ENCODE measurements at regions not wholly inside any gene's neighbourhood (a gene's known extent, or its start where the extent isn't known, plus 50 kb on each side); places are given as distances from the start of the nearest gene placed in this dataset.
A peak's percentile ranks its signal among the peaks of the same experiment; 100 is the strongest.
"Not testable (repeated sequence)": the region's sequence is repeated elsewhere in the genome, so short reads cannot be mapped to it uniquely, and the experiment has no call there.

DNA sequence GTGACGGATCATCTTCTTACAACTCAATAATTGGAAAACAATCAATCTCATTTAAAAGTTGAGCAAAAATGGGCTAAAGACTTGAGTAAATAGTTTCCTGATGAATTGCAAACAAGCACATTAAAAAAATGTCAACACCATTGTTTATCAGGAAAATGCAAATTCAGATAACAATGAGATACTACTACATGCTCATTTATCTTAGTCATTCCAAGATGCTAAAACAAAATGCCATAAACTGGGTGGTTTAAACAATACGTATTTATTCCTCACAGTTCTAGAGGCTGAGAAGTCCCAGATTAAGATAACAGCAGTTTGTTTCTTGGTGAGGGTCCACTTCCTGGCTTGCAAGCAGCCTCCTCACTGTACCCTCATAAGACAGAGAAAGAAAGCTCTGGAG is 359.6 kb downstream of the NR4A2 start:
- Histone ChIP-seq H3K9me3 (replicated peaks; ENCODE audit: control insufficient read depth, insufficient read depth, low read depth, low read length) (no peaks in the 10 kb centered on the region), H3K4me3 (no peak overlapping the region), H4K20me1 (replicated peaks; ENCODE audit: control insufficient read depth, insufficient read depth, low read length) (no peaks in the 10 kb centered on the region), H3K27ac (ENCODE audit: extremely low read depth, low read depth, low read length) (no peak overlapping the region), H3K4me2 (ENCODE audit: insufficient read depth, low read length) (no peak overlapping the region), H3K9me1 (ENCODE audit: control insufficient read depth, insufficient read depth, low read length) (no peaks in the 10 kb centered on the region), H3K27me3 (ENCODE audit: control insufficient read depth in 2 of 2, insufficient read depth in 2 of 2, low read length in 2 of 2) (no peaks in the 10 kb centered on the region), H3K79me2 (ENCODE audit: control insufficient read depth, insufficient read depth, low read length) (no peaks in the 10 kb centered on the region), H3K4me1 (replicated peaks in 1 of 2; ENCODE audit: control insufficient read depth in 2 of 2, insufficient read depth in 2 of 2, low read length in 2 of 2) (no peaks in the 10 kb centered on the region), H3K36me3 (ENCODE audit: control insufficient read depth, insufficient read depth, low read length) (no peaks in the 10 kb centered on the region), H2AFZ (ENCODE audit: low read depth, low read length) (no peak overlapping the region), H3K9ac (ENCODE audit: insufficient read depth in 1 of 2, low read depth in 2 of 2, low read length in 2 of 2) (no peak overlapping the region)
- DNase-seq (ENCODE audit: extremely low read depth in 1 of 4, low spot score in 3 of 4) (no peak), FAIRE-seq (no peak), ATAC-seq (no peak)
- in situ Hi-C loops (cut with MboI) (no loop called here), intact Hi-C loops (cut with micrococcal nuclease) (no loop called here)
- WGBS (ENCODE audit: insufficient coverage, low coverage, missing lambda C conversion rate), result 9% methylated on average over 2 of the region's 2 CpGs
- TF ChIP-seq CREBBP (IDR thresholded peaks at IDR 0.05; ENCODE audit: low read depth, low read length), result no peak
- no peak for TF ChIP-seq NFATC3 (IDR thresholded peaks at IDR 0.05)
- TF ChIP-seq TEAD1 (CRISPR knock-in tag; IDR thresholded peaks at IDR 0.05), result no peak
- CTCF ChIA-PET (ENCODE audit: low intra/inter-chr PET ratio), result no interaction called here
- POLR2A ChIA-PET, result no interaction called here
- BruUV-seq (replicated peaks), result no TSS peak

DNA sequence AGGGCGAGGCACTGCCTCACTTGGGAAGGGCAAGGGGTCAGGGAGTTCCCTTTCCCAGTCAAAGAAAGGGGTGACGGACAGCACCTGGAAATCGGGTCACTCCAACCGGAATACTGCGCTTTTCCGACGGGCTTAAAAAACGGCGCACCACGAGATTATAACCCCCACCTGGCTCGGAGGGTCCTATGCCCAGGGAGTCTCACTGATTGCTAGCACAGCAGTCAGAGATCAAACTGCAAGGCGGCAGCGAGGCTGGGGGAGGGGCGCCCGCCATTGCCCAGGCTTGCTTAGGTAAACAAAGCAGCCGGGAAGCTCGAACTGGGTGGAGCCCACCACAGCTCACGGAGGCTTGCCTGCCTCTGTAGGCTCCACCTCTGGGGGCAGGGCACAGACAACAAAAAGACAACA is 366.5 kb downstream of the NR4A2 start:
- ATAC-seq; H3K36me3 ChIP-seq (ENCODE audit: control insufficient read depth, insufficient read depth, low read length); H3K27ac ChIP-seq (ENCODE audit: extremely low read depth, low read depth, low read length); DNase-seq (ENCODE audit: extremely low read depth in 1 of 4, low spot score in 3 of 4); H4K20me1 ChIP-seq (replicated peaks; ENCODE audit: control insufficient read depth, insufficient read depth, low read length); H3K79me2 ChIP-seq (ENCODE audit: control insufficient read depth, insufficient read depth, low read length); H3K4me1 ChIP-seq (replicated peaks in 1 of 2; ENCODE audit: control insufficient read depth in 2 of 2, insufficient read depth in 2 of 2, low read length in 2 of 2); BruUV-seq (replicated peaks); POLR2A ChIA-PET; H3K9me1 ChIP-seq (ENCODE audit: control insufficient read depth, insufficient read depth, low read length); H3K27me3 ChIP-seq (ENCODE audit: control insufficient read depth in 2 of 2, insufficient read depth in 2 of 2, low read length in 2 of 2); H3K9me3 ChIP-seq (replicated peaks; ENCODE audit: control insufficient read depth, insufficient read depth, low read depth, low read length); in situ Hi-C loops (cut with MboI); FAIRE-seq; CTCF ChIA-PET (ENCODE audit: low intra/inter-chr PET ratio); TF ChIP-seq NR2C1 (IDR thresholded peaks at IDR 0.05): not testable (repeated sequence)
- TF ChIP-seq NR2C1 (tag; IDR thresholded peaks at IDR 0.05) (0 out of 2 replicates have a peak, but pooled peaks have one; percentile 3), YY1 (IDR thresholded peaks at IDR 0.05; ENCODE audit: borderline replicate concordance in 1 of 3, control insufficient read depth in 1 of 3, extremely low read depth in 1 of 3, insufficient read depth in 3 of 3, insufficient read length in 1 of 3, insufficient replicate concordance in 2 of 3, low read depth in 1 of 3, low read length in 2 of 3) (peak in 1 of 3 experiments; percentile 13), TAF7 (tag; IDR thresholded peaks at IDR 0.05) (peak; percentile 68), FOXA3 (CRISPR knock-in tag; conservative IDR thresholded peaks at IDR 0.05 in 1 of 2, IDR thresholded peaks at IDR 0.05 in 1 of 2) (peak in 1 of 2 experiments; percentile 55; a peak in 1 of 4 replicates)
- intact Hi-C loops (cut with micrococcal nuclease), result loop anchor here (10.0 kb wide), 1 partner anchor 1479 kb away; the partner anchor contains the start of gene CYTIP
- Histone ChIP-seq H3K4me2 (ENCODE audit: insufficient read depth, low read length) (peak overlapping the region; percentile 9; the same call in 1 of the 2 replicates), H3K9ac (ENCODE audit: insufficient read depth in 1 of 2, low read depth in 2 of 2, low read length in 2 of 2) (peak overlapping the region in 1 of 2 experiments; percentile 35; a peak in 1 of 4 replicates), H2AFZ (ENCODE audit: low read depth, low read length) (peak overlapping the region; percentile 48; the same call in 1 of the 2 replicates), H3K4me3 (0 out of 2 replicates have a peak overlapping the region, but pooled peaks have one; percentile 15)
- 5% methylated on average over 16 of the region's 18 CpGs for WGBS (ENCODE audit: insufficient coverage, low coverage, missing lambda C conversion rate)

Data from K562 (cell line).